A549 (cell line): ENCODE measurements at regions not wholly inside any gene's neighbourhood (a gene's known extent, or its start where the extent isn't known, plus 50 kb on each side); places are given as distances from the start of the nearest gene placed in this dataset.
A peak's percentile ranks its signal among the peaks of the same experiment; 100 is the strongest.

Experiments used
- ATAC-seq, 2 experiments: fragments of 200-7000 bp in 1 of 2; fragments of >200 bp in 1 of 2; cut with Nextera tagmentation in 1 of 2; cut with Tn5 transposase in 1 of 2; 3 replicates each; pipeline versions ENCODE4 v1.8.0 to v1.9.1; 2018 to 2020; ENCODE audit warnings: mild to moderate bottlenecking in 1 of 2, moderate library complexity in 1 of 2
- CTCF ChIA-PET: fragments of 300-600 bp; sonication (Branson Sonifier 250); formaldehyde crosslinking; extraction: SDS; loops from one replicate; lab custom pipeline; 2021; ENCODE audit warnings: antibody characterized with exemption, inconsistent platforms; lab: Yijun Ruan, JAX
- POLR2A ChIA-PET: fragments of 350-600 bp; formaldehyde crosslinking; extraction: SDS; loops from one replicate; lab custom pipeline; 2021; ENCODE audit warnings: antibody characterized with exemption, inconsistent platforms; lab: Yijun Ruan, JAX
- DNase-seq, 2 experiments: peaks; one replicate each; pipeline versions ENCODE4 v3.0.0 to v3.0.0-alpha.2; 2011 to 2016; ENCODE audit warnings: low read depth in 1 of 2, low spot score in 1 of 2
- FAIRE-seq: peaks from 2 replicates; lab custom pipeline; 2011; peaks lifted over from hg19 to GRCh38; lab: Jason Lieb, UNC
- H3K27ac ChIP-seq, 2 experiments: fragments of >200 bp; sonication (Bioruptor Twin); formaldehyde crosslinking; 3 replicates each; pipeline ENCODE4 v1.5.1; 2016 to 2017
- H3K4me1 ChIP-seq: fragments of >200 bp; sonication (Bioruptor Twin); formaldehyde crosslinking; 3 replicates; pipeline ENCODE4 v1.6.1; 2016
- H3K4me2 ChIP-seq: fragments of >200 bp; sonication (Bioruptor Twin); formaldehyde crosslinking; 3 replicates; pipeline ENCODE4 v1.6.1; 2016
- H3K4me3 ChIP-seq: fragments of >200 bp; sonication (Bioruptor Twin); formaldehyde crosslinking; 3 replicates; pipeline ENCODE4 v1.5.1; 2016
- H3K9me3 ChIP-seq: fragments of >200 bp; sonication (Bioruptor Twin); formaldehyde crosslinking; 3 replicates; pipeline ENCODE4 v1.6.1; 2016
- CBX8 ChIP-seq: fragments of 200-600 bp; sonication (generic); IDR thresholded peaks from 2 replicates; pipeline ENCODE4 v1.6.1; 2016
- CEBPB ChIP-seq, 2 experiments: fragments of >200 bp in 1 of 2; sonication (Bioruptor Twin) in 1 of 2; formaldehyde crosslinking in 1 of 2; IDR thresholded peaks; 2 replicates each; pipeline ENCODE4 v1.6.1; 2012 to 2016
- CTCF ChIP-seq: fragments of >200 bp; sonication (Bioruptor Twin); formaldehyde crosslinking; IDR thresholded peaks from 3 replicates; pipeline ENCODE4 v1.5.1; 2016
- FOSB ChIP-seq: fragments of 250-450 bp; sonication (Bioruptor Pico); IDR thresholded peaks from 2 replicates; pipeline ENCODE4 v1.5.0; 2020; ENCODE audit warnings: mild to moderate bottlenecking, moderate library complexity
- FOXS1 ChIP-seq: fragments of 250-450 bp; sonication (Bioruptor Pico); IDR thresholded peaks from 2 replicates; pipeline ENCODE4 v1.5.0; 2020; ENCODE audit warnings: mild to moderate bottlenecking, moderate library complexity
- HMGXB4 ChIP-seq: fragments of 250-450 bp; sonication (Bioruptor Pico); IDR thresholded peaks from 2 replicates; pipeline ENCODE4 v1.5.0; 2021; ENCODE audit warnings: mild to moderate bottlenecking, moderate library complexity, borderline replicate concordance
- HOXB13 ChIP-seq: fragments of 250-450 bp; sonication (Bioruptor Pico); IDR thresholded peaks from 2 replicates; pipeline ENCODE4 v1.5.0; 2020; ENCODE audit warnings: low read depth, mild to moderate bottlenecking, moderate library complexity
- JUNB ChIP-seq: fragments of >200 bp; sonication (Bioruptor Twin); formaldehyde crosslinking; IDR thresholded peaks from 2 replicates; pipeline ENCODE4 v1.6.1; 2016
- MAFK ChIP-seq: fragments of 450-650 bp; IDR thresholded peaks from 2 replicates; pipeline ENCODE4 v1.6.1; 2014; ENCODE audit not compliant: partially characterized antibody
- MYC ChIP-seq: IDR thresholded peaks from 2 replicates; pipeline ENCODE4 v1.6.1; 2012; ENCODE audit warnings: mild to moderate bottlenecking, inconsistent platforms, low read length, improper control_type of control experiment, borderline replicate concordance
- PHF8 ChIP-seq: fragments of 200-600 bp; sonication (generic); IDR thresholded peaks from 2 replicates; pipeline ENCODE4 v1.6.1; 2016; ENCODE audit warnings: low read depth, mild to moderate bottlenecking, antibody characterized with exemption, moderate library complexity, borderline replicate concordance
- POLR2A ChIP-seq: IDR thresholded peaks from 2 replicates; pipeline ENCODE4 v1.6.1; 2012; ENCODE audit warnings: mild to moderate bottlenecking, low read length
- POLR2AphosphoS2 ChIP-seq: conservative IDR thresholded peaks from 2 replicates; pipeline ENCODE4 v1.6.1; 2012; ENCODE audit warnings: low read length, improper control_type of control experiment, inconsistent platforms
- RAD21 ChIP-seq, 2 experiments: fragments of >200 bp in 1 of 2; sonication (Bioruptor Twin) in 1 of 2; formaldehyde crosslinking in 1 of 2; IDR thresholded peaks in 1 of 2; conservative IDR thresholded peaks in 1 of 2; 2 replicates in 1 of 2; 3 replicates in 1 of 2; pipeline ENCODE4 v1.6.1; 2012 to 2018; ENCODE audit warnings: inconsistent platforms in 1 of 2
- RARB ChIP-seq: fragments of 250-450 bp; sonication (Bioruptor Pico); IDR thresholded peaks from 2 replicates; pipeline ENCODE4 v1.8.0; 2021; ENCODE audit warnings: mild to moderate bottlenecking, moderate library complexity
- RCOR1 ChIP-seq: fragments of 150-350 bp; IDR thresholded peaks from 2 replicates; pipeline ENCODE4 v1.6.1; 2014; ENCODE audit warnings: antibody characterized with exemption, low read length, low read depth
- RNF2 ChIP-seq: fragments of 200-600 bp; sonication (generic); IDR thresholded peaks from 2 replicates; pipeline ENCODE4 v1.6.1; 2016; ENCODE audit warnings: low read depth, mild to moderate bottlenecking, antibody characterized with exemption, moderate library complexity, borderline replicate concordance
- SMC3 ChIP-seq: fragments of >200 bp; sonication (Bioruptor Twin); formaldehyde crosslinking; IDR thresholded peaks from 3 replicates; pipeline ENCODE4 v1.6.1; 2018; ENCODE audit warnings: inconsistent platforms
- USF2 ChIP-seq: fragments of 450-650 bp; IDR thresholded peaks from 2 replicates; pipeline ENCODE4 v1.6.1; 2014; ENCODE audit warnings: antibody characterized with exemption
- ZNF302 ChIP-seq: fragments of 250-450 bp; sonication (Bioruptor Pico); IDR thresholded peaks from 2 replicates; pipeline ENCODE4 v1.9.0; 2021; ENCODE audit warnings: inconsistent platforms, mild to moderate bottlenecking, moderate library complexity
- ZSCAN20 ChIP-seq: fragments of 250-450 bp; sonication (Bioruptor Pico); IDR thresholded peaks from 2 replicates; pipeline ENCODE4 v1.8.0; 2022; ENCODE audit warnings: mild to moderate bottlenecking, moderate library complexity
- WGBS: methylation state at CpG from one replicate; pipeline ENCODE4 v1.1.6; 2017; ENCODE audit errors: missing lambda C conversion rate; 5-methylcytosine and 5-hydroxymethylcytosine counted together

- Histone ChIP-seq H3K4me2 (no peak overlapping the region), H3K9me3 (no peaks in the 10 kb centered on the region), H3K27ac (no peak overlapping the region), H3K4me3 (no peak overlapping the region), H3K4me1 (peaks cover 20% of the 10 kb centered on the region; the same call in 2 of the 3 replicates)
- POLR2A ChIA-PET, result no interaction called here
- no peak for DNase-seq
- no peak for ATAC-seq
- CTCF ChIA-PET, result interaction anchor here (0.8 to 4.4 kb wide), 3 partner anchors 8 to 486 kb away, joined by 4 to 45 read pairs (median 5); no protein-coding TSS in a partner anchor
- WGBS, result 63% methylated on average over 2 of the region's 2 CpGs
- no peak for TF ChIP-seq HOXB13
- no peak for TF ChIP-seq JUNB
- no peak for TF ChIP-seq RNF2
- no peak for TF ChIP-seq MYC
- TF ChIP-seq ZNF302 (CRISPR knock-in tag), result no peak
- TF ChIP-seq POLR2AphosphoS2, result no peak
- TF ChIP-seq CBX8, result no peak
- TF ChIP-seq USF2, result no peak
- no peak for TF ChIP-seq FOXS1 (CRISPR knock-in tag)
- TF ChIP-seq POLR2A, result no peak
- no peak for TF ChIP-seq PHF8
- no peak for FAIRE-seq
These were observed 341.2 kb downstream of the CRPPA start for GRCh38 chr7:16080131-16080530.

- Histone ChIP-seq H3K27ac (no peak overlapping the region), H3K4me2 (no peak overlapping the region), H3K4me3 (no peak overlapping the region), H3K4me1 (peaks cover 16% of the 10 kb centered on the region; the same call in 2 of the 3 replicates), H3K9me3 (no peaks in the 10 kb centered on the region)
- no peak for FAIRE-seq
- no peak for ATAC-seq
- 68% methylated on average over 3 of the region's 3 CpGs for WGBS
- TF ChIP-seq RAD21 (conservative IDR thresholded peaks at IDR 0.05 in 1 of 2, IDR thresholded peaks at IDR 0.05 in 1 of 2) (no peak), CBX8 (no peak), RARB (CRISPR knock-in tag) (no peak), FOXS1 (CRISPR knock-in tag) (no peak), RCOR1 (no peak)
- ChIA-PET POLR2A (no interaction called here), CTCF (interaction anchor here (0.8 to 4.4 kb wide), 4 partner anchors 8 to 486 kb away, joined by 4 to 45 read pairs (median 6); no protein-coding TSS in a partner anchor)
- DNase-seq, result no peak
These were observed 341.6 kb downstream of the CRPPA start for GRCh38 chr7:16079723-16080122.

- ATAC-seq (peak; percentile 87 to 88; a peak in 5 of 6 replicates), DNase-seq (peak; percentile 20 to 71)
- POLR2A ChIA-PET, result no interaction called here
- no peak for TF ChIP-seq HMGXB4 (CRISPR knock-in tag)
- TF ChIP-seq ZSCAN20 (CRISPR knock-in tag), result no peak
- TF ChIP-seq HOXB13, result no peak
- peak; percentile 89 for TF ChIP-seq SMC3
- peak; percentile 82 to 85 for TF ChIP-seq RAD21 (conservative IDR thresholded peaks at IDR 0.05 in 1 of 2, IDR thresholded peaks at IDR 0.05 in 1 of 2)
- no peak for TF ChIP-seq FOSB
- no peak for TF ChIP-seq CEBPB (IDR thresholded peaks at IDR 0.05)
- no peak for TF ChIP-seq ZNF302 (CRISPR knock-in tag)
- no peak for TF ChIP-seq MAFK
- TF ChIP-seq CTCF, result peak; percentile 78
- TF ChIP-seq, all 56 proteins: peak for 3
- FAIRE-seq, result peak; percentile 97
- no peak overlapping the region for H3K27ac ChIP-seq
- no peaks in the 10 kb centered on the region for H3K9me3 ChIP-seq
- H3K4me1 ChIP-seq, result peaks cover 1% of the 10 kb centered on the region; the same call in 1 of the 3 replicates
- 6% methylated on average over 3 of the region's 3 CpGs for WGBS
- no peak overlapping the region for H3K4me2 ChIP-seq
- CTCF ChIA-PET, result interaction anchor here (0.6 to 4.4 kb wide), 24 partner anchors 8 to 644 kb away, joined by 3 to 45 read pairs (median 4); no protein-coding TSS in a partner anchor
- no peak overlapping the region for H3K4me3 ChIP-seq
These were observed 343.0 kb downstream of the CRPPA start for GRCh38 chr7:16078076-16078952.
